Right lobe of liver (tissue), 6 donors: ENCODE measurements at regions not wholly inside any gene's neighbourhood (a gene's known extent, or its start where the extent isn't known, plus 50 kb on each side); places are given as distances from the start of the nearest gene placed in this dataset.
A peak's percentile ranks its signal among the peaks of the same experiment; 100 is the strongest.

Source experiments
- ATAC-seq, 4 donors: fragments of 200-7000 bp; cut with Tn5 transposase; one replicate each; pipeline ENCODE4 v1.9.1; 2020; ENCODE audit warnings: mild to moderate bottlenecking in 4 of 4, moderate library complexity in 4 of 4
- DNase-seq, 3 donors: peaks; one replicate each; pipeline ENCODE4 v3.0.0-alpha.2; 2020
- H3K27ac ChIP-seq, 3 donors: fragments of 200-600 bp; one replicate each; pipeline ENCODE4 v1.8.0; 2022
- H3K27me3 ChIP-seq, 2 donors: fragments of 200-600 bp; one replicate each; pipeline ENCODE4 v1.8.0; 2022
- H3K36me3 ChIP-seq, 4 donors: fragments of 200-600 bp; sonication (generic) in 1 of 4; one replicate each; pipeline versions ENCODE4 v1.5.1 to v1.8.0; 2017 to 2022; ENCODE audit warnings: control low read depth in 1 of 4
- H3K4me1 ChIP-seq, 4 donors: fragments of 200-600 bp; sonication (generic) in 1 of 4; one replicate each; pipeline versions ENCODE4 v1.5.1 to v1.8.0; 2017 to 2022; ENCODE audit warnings: control low read depth in 1 of 4
- H3K4me3 ChIP-seq, 3 donors: fragments of 200-600 bp; one replicate each; pipeline ENCODE4 v1.8.0; 2022
- H3K9me3 ChIP-seq, 4 donors: fragments of 200-600 bp; sonication (generic) in 1 of 4; one replicate each; pipeline versions ENCODE4 v1.5.1 to v1.8.0; 2017 to 2022; ENCODE audit warnings: control low read depth in 1 of 4
- CTCF ChIP-seq, 4 donors: fragments of 200-600 bp in 3 of 4; fragments of 450-650 bp in 1 of 4; IDR thresholded peaks; one replicate each; pipeline versions ENCODE4 v1.5.1 to v1.8.0; 2016 to 2022; ENCODE audit warnings: antibody characterized with exemption in 4 of 4, mild to moderate bottlenecking in 2 of 4
- POLR2A ChIP-seq: fragments of 450-650 bp; IDR thresholded peaks from one replicate; pipeline ENCODE4 v1.6.1; 2017; ENCODE audit warnings: antibody characterized with exemption, mild to moderate bottlenecking
- WGBS: methylation state at CpG from one replicate; pipeline ENCODE4 v1.1.6; 2018; ENCODE audit warnings: low coverage, low lambda C conversion rate; ENCODE audit not compliant: insufficient coverage; ENCODE audit errors: missing lambda C conversion rate; 5-methylcytosine and 5-hydroxymethylcytosine counted together
- intact Hi-C, 2 donors: fragments of 100-400 bp; cut with DNase I; formaldehyde crosslinking; loops; one replicate each; pipeline versions ENCODE4 v1.11.2 to v1.14.1; 2022
- donor health status: DM: no; HTN: yes; CAD: no.
- donor health status: DM: no; HTN: no; CAD: no.
- donor health status: DM: no; HTN: no; CAD: no.
- donor health status: DM: no; HTN: yes; CAD: no.
- donor health status: DM: no; HTN: yes; CAD: no.

GRCh38 chr21:28485301-28486022 is 507.2 kb downstream of the LTN1 start:
- H3K27ac ChIP-seq = no peak overlapping the region
- DNase-seq (no peak), ATAC-seq (no peak)
- intact Hi-C loops = no loop called here
- TF ChIP-seq CTCF (IDR thresholded peaks at IDR 0.05) (no peak), POLR2A (no peak)
- no peak overlapping the region for H3K4me3 ChIP-seq
- H3K27me3 ChIP-seq = no peaks in the 10 kb centered on the region
- WGBS = 89% methylated on average over 4 of the region's 4 CpGs
- H3K36me3 ChIP-seq = no peaks in the 10 kb centered on the region
- H3K4me1 ChIP-seq = peaks cover 0 to 7% (median 3%) of the 10 kb centered on the region in 4 donors
- H3K9me3 ChIP-seq = no peaks in the 10 kb centered on the region

GRCh38 chr21:28483301-28484035 is 509.2 kb downstream of the LTN1 start:
- no peak overlapping the region for H3K27ac ChIP-seq
- no peaks in the 10 kb centered on the region for H3K27me3 ChIP-seq
- no peaks in the 10 kb centered on the region for H3K36me3 ChIP-seq
- intact Hi-C loops = no loop called here
- no peaks in the 10 kb centered on the region for H3K9me3 ChIP-seq
- no peak for TF ChIP-seq CTCF (IDR thresholded peaks at IDR 0.05)
- no peak for TF ChIP-seq POLR2A
- ATAC-seq = no peak
- WGBS = 43% methylated on average over 3 of the region's 3 CpGs
- H3K4me1 ChIP-seq = peaks cover 0 to 7% (median 3%) of the 10 kb centered on the region in 4 donors
- DNase-seq = no peak
- H3K4me3 ChIP-seq = no peak overlapping the region

- Histone ChIP-seq H3K36me3 (no peaks in the 10 kb centered on the region), H3K27ac (no peak overlapping the region), H3K4me3 (no peak overlapping the region), H3K4me1 (peaks cover 0 to 7% (median 3%) of the 10 kb centered on the region in 4 donors), H3K9me3 (no peaks in the 10 kb centered on the region), H3K27me3 (no peaks in the 10 kb centered on the region)
- DNase-seq = no peak
- peak; percentile 81 to 96 (median 88) for ATAC-seq
- 21% methylated on average over 4 of the region's 4 CpGs for WGBS
- TF ChIP-seq CTCF (IDR thresholded peaks at IDR 0.05) = no peak
- TF ChIP-seq POLR2A = no peak
- intact Hi-C loops = no loop called here
Measured at GRCh38 chr21:28482657-28483056, 510.0 kb downstream of the LTN1 start.

- DNase-seq = no peak
- intact Hi-C loops = no loop called here
- no peak for ATAC-seq
Measured at GRCh38 chr21:28480470-28480869, 512.2 kb downstream of the LTN1 start.

More at GRCh38 chr21:28480470-28480869, 512.2 kb downstream of the LTN1 start:
- Histone ChIP-seq H3K4me1 (peaks cover 0 to 7% (median 3%) of the 10 kb centered on the region in 4 donors), H3K9me3 (no peaks in the 10 kb centered on the region), H3K36me3 (no peaks in the 10 kb centered on the region), H3K4me3 (no peak overlapping the region), H3K27ac (no peak overlapping the region), H3K27me3 (no peaks in the 10 kb centered on the region)
- 81% methylated on average over 5 of the region's 5 CpGs for WGBS
- TF ChIP-seq POLR2A (no peak), CTCF (IDR thresholded peaks at IDR 0.05) (no peak)
